PC-9 (cell line): ENCODE measurements at regions not wholly inside any gene's neighbourhood (a gene's known extent, or its start where the extent isn't known, plus 50 kb on each side); places are given as distances from the start of the nearest gene placed in this dataset.

Source experiments
- BruUV-seq: library from RNA; stranded (reverse); fragments of 400-500 nt; replicated peaks from 2 replicates; lab custom pipeline; 2021; lab: Mats Ljungman, UMichigan
- CTCF ChIA-PET: fragments of 300-600 bp; sonication (Branson Sonifier 250); formaldehyde crosslinking; loops from one replicate; lab custom pipeline; 2022; ENCODE audit warnings: antibody characterized with exemption; lab: Charles Lee
- POLR2A ChIA-PET: fragments of 300-600 bp; sonication (Branson Sonifier 250); formaldehyde crosslinking; loops from one replicate; lab custom pipeline; 2022; ENCODE audit warnings: antibody characterized with exemption; ENCODE audit not compliant: unreplicated experiment; lab: Charles Lee
- DNase-seq, 2 experiments: peaks; one replicate each; pipeline versions ENCODE4 v3.0.0 to v3.0.0-alpha.2; 2015 to 2022; ENCODE audit warnings: mixed read lengths in 1 of 2
- H2AFZ ChIP-seq: fragments of 200-600 bp; sonication (generic); 2 replicates; pipeline ENCODE4 v1.8.1; 2017; ENCODE audit warnings: antibody characterized with exemption
- H3F3A ChIP-seq: fragments of 200-600 bp; sonication (generic); 2 replicates; pipeline ENCODE4 v1.8.1; 2017; ENCODE audit warnings: antibody characterized with exemption, mild to moderate bottlenecking, low read depth; ENCODE audit not compliant: insufficient read depth
- H3K27ac ChIP-seq: fragments of 200-600 bp; sonication (generic); 2 replicates; pipeline ENCODE4 v1.6.1; 2016; ENCODE audit warnings: mixed run types
- H3K27me3 ChIP-seq: fragments of 200-600 bp; sonication (generic); 2 replicates; pipeline ENCODE4 v1.6.1; 2016; ENCODE audit warnings: low read depth, mixed run types; ENCODE audit not compliant: insufficient read depth
- H3K36me3 ChIP-seq: fragments of 200-600 bp; sonication (generic); 2 replicates; pipeline ENCODE4 v1.6.1; 2016; ENCODE audit warnings: low read depth, mixed run types
- H3K4me1 ChIP-seq: fragments of 200-600 bp; sonication (generic); replicated peaks from 2 replicates; pipeline ENCODE4 v1.6.1; 2016; ENCODE audit warnings: mixed run types; ENCODE audit not compliant: insufficient read depth
- H3K4me2 ChIP-seq: fragments of 200-600 bp; sonication (generic); 2 replicates; pipeline ENCODE4 v1.6.1; 2017; ENCODE audit warnings: mixed run types
- H3K4me3 ChIP-seq: fragments of 200-600 bp; sonication (generic); 2 replicates; pipeline ENCODE4 v1.6.1; 2016; ENCODE audit warnings: mixed run types
- H3K79me2 ChIP-seq: fragments of 200-600 bp; sonication (generic); 2 replicates; pipeline ENCODE4 v1.6.1; 2017; ENCODE audit warnings: low read depth, mixed run types
- H3K9me2 ChIP-seq: fragments of 200-600 bp; sonication (generic); 2 replicates; pipeline ENCODE4 v1.8.1; 2017; ENCODE audit warnings: mild to moderate bottlenecking; ENCODE audit not compliant: insufficient read depth
- H3K9me3 ChIP-seq: fragments of 200-600 bp; sonication (generic); 2 replicates; pipeline ENCODE4 v1.8.1; 2016; ENCODE audit warnings: low read depth; ENCODE audit not compliant: insufficient read depth
- H4K20me1 ChIP-seq: fragments of 200-600 bp; sonication (generic); 2 replicates; pipeline ENCODE4 v1.8.1; 2017; ENCODE audit not compliant: insufficient read depth
- CTCF ChIP-seq: fragments of 200-600 bp; sonication (generic); conservative IDR thresholded peaks from 2 replicates; pipeline ENCODE4 v1.6.1; 2017; ENCODE audit warnings: mixed run types, antibody characterized with exemption, mild to moderate bottlenecking, moderate library complexity
- EZH2 ChIP-seq: fragments of 200-600 bp; sonication (generic); IDR thresholded peaks from 2 replicates; pipeline ENCODE4 v1.8.0; 2017; ENCODE audit warnings: antibody characterized with exemption, low read depth
- intact Hi-C: fragments of 100-400 bp; cut with micrococcal nuclease; formaldehyde crosslinking; loops from one replicate; pipeline ENCODE4 v1.10.0; 2022; ENCODE audit not compliant: unreplicated experiment

DNA sequence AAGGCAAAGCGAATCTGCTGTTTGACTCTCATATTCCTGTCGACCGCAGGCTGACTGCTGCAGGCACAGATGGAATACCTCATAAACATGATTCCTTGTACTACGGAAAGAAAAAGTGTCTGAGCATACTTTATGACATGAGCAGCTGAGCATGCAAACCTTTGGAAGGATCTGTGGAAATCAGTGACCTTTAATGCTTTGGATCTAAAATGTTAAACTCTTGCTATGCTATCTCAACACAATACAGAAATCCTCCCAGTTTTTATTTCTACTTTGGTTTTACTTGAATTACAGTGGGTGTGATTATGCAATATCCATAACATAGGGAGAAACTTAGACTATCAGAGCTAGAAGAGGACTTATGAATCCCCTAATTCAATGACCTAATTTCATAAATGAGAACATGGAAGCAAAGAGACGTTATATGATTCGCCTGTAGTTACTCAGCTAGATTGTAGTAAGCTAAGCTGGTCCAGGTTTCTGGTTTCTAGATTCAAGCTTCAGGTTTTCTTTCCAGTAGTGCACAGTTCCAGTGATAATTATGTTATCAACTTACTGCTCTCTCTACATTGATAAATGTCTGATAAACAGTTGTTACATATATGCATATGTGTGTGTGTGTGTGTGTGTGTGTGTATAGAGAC, 127.6 kb upstream of the GBE1 start:
- Histone ChIP-seq H2AFZ (no peak overlapping the region), H3K4me2 (no peak overlapping the region), H3K27ac (no peak overlapping the region), H3K4me3 (no peak overlapping the region), H3K9me2 (no peaks in the 10 kb centered on the region), H3K36me3 (no peaks in the 10 kb centered on the region), H3K9me3 (no peaks in the 10 kb centered on the region), H3K79me2 (no peaks in the 10 kb centered on the region), H3F3A (no peaks in the 10 kb centered on the region), H3K27me3 (no peaks in the 10 kb centered on the region), H4K20me1 (no peaks in the 10 kb centered on the region), H3K4me1 (no peaks in the 10 kb centered on the region)
- intact Hi-C loops, result no loop called here
- TF ChIP-seq EZH2 (no peak), CTCF (no peak)
- ChIA-PET CTCF (no interaction called here), POLR2A (no interaction called here)
- BruUV-seq, result no TSS peak
- no peak for DNase-seq

DNA sequence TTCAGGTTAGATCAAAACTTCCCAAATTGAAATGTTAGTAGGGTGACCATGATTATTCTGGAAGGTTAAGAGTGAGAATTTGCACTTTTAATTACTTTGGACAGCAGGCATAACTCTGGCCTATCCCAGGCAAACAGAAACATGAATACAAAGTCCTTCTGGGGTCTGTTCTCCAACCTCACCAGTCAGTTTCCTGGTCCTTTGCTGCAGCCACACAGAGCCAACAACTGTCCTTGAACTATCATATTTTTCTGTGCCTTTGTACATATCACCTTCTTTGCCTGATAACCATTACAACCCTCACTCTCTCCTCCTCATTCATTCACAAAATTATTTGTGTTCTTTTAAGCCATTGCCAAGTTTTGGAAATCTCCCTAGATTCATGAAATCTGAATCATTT, 126.0 kb upstream of the GBE1 start:
- no peak for TF ChIP-seq CTCF
- no peak for TF ChIP-seq EZH2
- H3K79me2 ChIP-seq, result no peaks in the 10 kb centered on the region
- no peaks in the 10 kb centered on the region for H3K36me3 ChIP-seq
- intact Hi-C loops, result no loop called here
- no peak overlapping the region for H3K4me3 ChIP-seq
- POLR2A ChIA-PET, result no interaction called here
- DNase-seq, result no peak
- no peak overlapping the region for H3K4me2 ChIP-seq
- H4K20me1 ChIP-seq, result no peaks in the 10 kb centered on the region
- H3K9me3 ChIP-seq, result no peaks in the 10 kb centered on the region
- H2AFZ ChIP-seq, result no peak overlapping the region
- no peak overlapping the region for H3K27ac ChIP-seq
- BruUV-seq, result no TSS peak
- CTCF ChIA-PET, result no interaction called here
- no peaks in the 10 kb centered on the region for H3K27me3 ChIP-seq
- H3F3A ChIP-seq, result no peaks in the 10 kb centered on the region
- no peaks in the 10 kb centered on the region for H3K4me1 ChIP-seq
- no peaks in the 10 kb centered on the region for H3K9me2 ChIP-seq

GRCh38 chr3:81886081-81886480, 124.6 kb upstream of the GBE1 start:
- H3K4me3 ChIP-seq, result no peak overlapping the region
- no peaks in the 10 kb centered on the region for H3K4me1 ChIP-seq
- no peak for TF ChIP-seq EZH2
- no peak for TF ChIP-seq CTCF
- H4K20me1 ChIP-seq, result no peaks in the 10 kb centered on the region
- no peak overlapping the region for H2AFZ ChIP-seq
- CTCF ChIA-PET, result no interaction called here
- no peak overlapping the region for H3K27ac ChIP-seq
- no peak for DNase-seq
- no peaks in the 10 kb centered on the region for H3F3A ChIP-seq
- intact Hi-C loops, result no loop called here
- H3K79me2 ChIP-seq, result no peaks in the 10 kb centered on the region
- POLR2A ChIA-PET, result no interaction called here
- H3K36me3 ChIP-seq, result no peaks in the 10 kb centered on the region
- no peaks in the 10 kb centered on the region for H3K9me3 ChIP-seq
- no peaks in the 10 kb centered on the region for H3K27me3 ChIP-seq
- no TSS peak for BruUV-seq
- H3K4me2 ChIP-seq, result no peak overlapping the region
- no peaks in the 10 kb centered on the region for H3K9me2 ChIP-seq
